ENCODE measurements at regions not wholly inside any gene's neighbourhood (a gene's known extent, or its start where the extent isn't known, plus 50 kb on each side); places are given as distances from the start of the nearest gene placed in this dataset.
A peak's percentile ranks its signal among the peaks of the same experiment; 100 is the strongest.

DNA sequence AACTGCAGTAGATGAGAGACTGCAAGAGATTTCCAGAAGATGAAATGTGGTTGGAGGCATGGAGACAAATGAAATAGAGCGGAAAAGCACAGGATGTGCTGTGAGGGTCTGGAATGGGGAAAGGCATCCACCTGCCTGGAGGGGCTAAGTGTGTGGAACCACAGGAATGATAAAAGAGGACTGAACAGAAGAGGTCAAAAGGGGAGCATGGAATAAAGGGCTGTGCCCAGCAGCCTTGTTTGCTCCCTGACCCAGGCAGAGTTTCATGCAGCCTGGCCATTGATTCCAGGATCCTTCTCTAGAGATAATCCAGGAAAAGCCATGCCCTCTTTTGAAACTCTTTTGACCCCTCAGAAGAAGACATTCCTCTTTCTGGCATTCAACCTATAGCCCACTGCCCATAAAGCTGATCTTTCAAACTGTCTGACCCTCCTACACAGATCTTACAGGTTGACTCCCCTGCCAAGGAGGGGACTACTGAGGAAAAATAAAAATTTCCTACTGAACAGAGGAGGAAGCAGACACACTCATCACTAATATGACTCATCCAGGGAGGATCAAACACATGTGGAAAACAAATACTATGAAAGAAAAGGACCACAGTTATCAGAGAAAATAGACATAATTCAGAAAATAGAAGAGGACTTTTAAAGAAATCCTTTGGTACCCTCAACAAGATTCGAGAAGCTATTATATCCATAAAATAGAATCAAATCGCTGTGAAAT is 273.5 kb upstream of the PCSK5 start:
- H2AFZ ChIP-seq (ENCODE audit: low read length): no peak overlapping the region
- no peaks in the 10 kb centered on the region for H4K20me1 ChIP-seq (ENCODE audit: insufficient read depth, low read length, poor library complexity, severe bottlenecking)
- H3K9me3 ChIP-seq (ENCODE audit: insufficient read depth, low read depth, low read length): no peaks in the 10 kb centered on the region; the same call in 1 of the 2 replicates
- TF ChIP-seq, protein P1, sequence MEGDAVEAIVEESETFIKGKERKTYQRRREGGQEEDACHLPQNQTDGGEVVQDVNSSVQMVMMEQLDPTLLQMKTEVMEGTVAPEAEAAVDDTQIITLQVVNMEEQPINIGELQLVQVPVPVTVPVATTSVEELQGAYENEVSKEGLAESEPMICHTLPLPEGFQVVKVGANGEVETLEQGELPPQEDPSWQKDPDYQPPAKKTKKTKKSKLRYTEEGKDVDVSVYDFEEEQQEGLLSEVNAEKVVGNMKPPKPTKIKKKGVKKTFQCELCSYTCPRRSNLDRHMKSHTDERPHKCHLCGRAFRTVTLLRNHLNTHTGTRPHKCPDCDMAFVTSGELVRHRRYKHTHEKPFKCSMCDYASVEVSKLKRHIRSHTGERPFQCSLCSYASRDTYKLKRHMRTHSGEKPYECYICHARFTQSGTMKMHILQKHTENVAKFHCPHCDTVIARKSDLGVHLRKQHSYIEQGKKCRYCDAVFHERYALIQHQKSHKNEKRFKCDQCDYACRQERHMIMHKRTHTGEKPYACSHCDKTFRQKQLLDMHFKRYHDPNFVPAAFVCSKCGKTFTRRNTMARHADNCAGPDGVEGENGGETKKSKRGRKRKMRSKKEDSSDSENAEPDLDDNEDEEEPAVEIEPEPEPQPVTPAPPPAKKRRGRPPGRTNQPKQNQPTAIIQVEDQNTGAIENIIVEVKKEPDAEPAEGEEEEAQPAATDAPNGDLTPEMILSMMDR (conservative IDR thresholded peaks at IDR 0.05; ENCODE audit: low read length): no peak
- TF ChIP-seq EZH2phosphoT487 (IDR thresholded peaks at IDR 0.05; ENCODE audit: borderline replicate concordance): no peak
- H3K27me3 ChIP-seq (ENCODE audit: insufficient read depth, low read length, poor library complexity, severe bottlenecking): no peaks in the 10 kb centered on the region
- H3K9ac ChIP-seq (ENCODE audit: low read depth, low read length, poor library complexity, severe bottlenecking): no peak overlapping the region
- H3K4me2 ChIP-seq (ENCODE audit: low read depth, low read length, poor library complexity, severe bottlenecking): no peak overlapping the region
- no peaks in the 10 kb centered on the region for H3K9me2 ChIP-seq (replicated peaks; ENCODE audit: low read depth, low read length)
- H3K79me2 ChIP-seq (ENCODE audit: insufficient read depth, low read length): no peaks in the 10 kb centered on the region
- no peaks in the 10 kb centered on the region for H3K36me3 ChIP-seq (ENCODE audit: insufficient read depth, low read length)
- H3K4me3 ChIP-seq (ENCODE audit: low read length, poor library complexity, severe bottlenecking): no peak overlapping the region
- H3K4me1 ChIP-seq (ENCODE audit: insufficient read depth, low read length, poor library complexity, severe bottlenecking): peaks cover 15% of the 10 kb centered on the region
- no peaks in the 10 kb centered on the region for H3F3A ChIP-seq (ENCODE audit: low read depth)

DNA sequence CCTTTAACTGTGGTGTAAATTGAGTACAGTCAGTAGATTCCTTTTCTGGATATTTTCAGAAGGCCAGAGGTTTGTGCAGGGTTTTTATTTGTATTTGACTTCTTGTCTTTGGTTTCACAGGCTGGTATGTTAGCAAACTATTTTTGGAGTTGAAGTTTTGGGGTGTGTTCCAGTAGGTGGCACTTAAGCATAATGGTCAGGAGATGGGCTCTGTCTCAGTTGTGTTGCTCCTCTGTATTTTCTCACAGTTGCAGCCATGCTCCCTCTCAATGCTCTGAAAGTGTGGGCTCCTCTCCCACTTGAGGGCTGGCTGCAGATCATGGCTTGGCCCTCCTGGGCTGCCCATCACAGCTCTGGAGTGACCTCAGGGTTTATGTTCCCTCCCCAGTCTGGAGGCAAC is 267.0 kb upstream of the PCSK5 start:
- H3K4me2 ChIP-seq (ENCODE audit: low read depth, low read length, poor library complexity, severe bottlenecking): no peak overlapping the region
- H3K36me3 ChIP-seq (ENCODE audit: insufficient read depth, low read length): no peaks in the 10 kb centered on the region
- no peaks in the 10 kb centered on the region for H3F3A ChIP-seq (ENCODE audit: low read depth)
- no peaks in the 10 kb centered on the region for H3K9me2 ChIP-seq (replicated peaks; ENCODE audit: low read depth, low read length)
- no peaks in the 10 kb centered on the region; the same call in 1 of the 2 replicates for H3K9me3 ChIP-seq (ENCODE audit: insufficient read depth, low read depth, low read length)
- H3K9ac ChIP-seq (ENCODE audit: low read depth, low read length, poor library complexity, severe bottlenecking): no peak overlapping the region
- no peaks in the 10 kb centered on the region for H3K79me2 ChIP-seq (ENCODE audit: insufficient read depth, low read length)
- H4K20me1 ChIP-seq (ENCODE audit: insufficient read depth, low read length, poor library complexity, severe bottlenecking): no peaks in the 10 kb centered on the region
- no peaks in the 10 kb centered on the region for H3K27me3 ChIP-seq (ENCODE audit: insufficient read depth, low read length, poor library complexity, severe bottlenecking)
- H3K4me3 ChIP-seq (ENCODE audit: low read length, poor library complexity, severe bottlenecking): no peak overlapping the region
- TF ChIP-seq, protein P1 (conservative IDR thresholded peaks at IDR 0.05; ENCODE audit: low read length): 0 out of 2 replicates have a peak, but pooled peaks have one; percentile 26
- no peak for TF ChIP-seq EZH2phosphoT487 (IDR thresholded peaks at IDR 0.05; ENCODE audit: borderline replicate concordance)
- no peak overlapping the region for H2AFZ ChIP-seq (ENCODE audit: low read length)
- H3K4me1 ChIP-seq (ENCODE audit: insufficient read depth, low read length, poor library complexity, severe bottlenecking): no peaks in the 10 kb centered on the region

DNA sequence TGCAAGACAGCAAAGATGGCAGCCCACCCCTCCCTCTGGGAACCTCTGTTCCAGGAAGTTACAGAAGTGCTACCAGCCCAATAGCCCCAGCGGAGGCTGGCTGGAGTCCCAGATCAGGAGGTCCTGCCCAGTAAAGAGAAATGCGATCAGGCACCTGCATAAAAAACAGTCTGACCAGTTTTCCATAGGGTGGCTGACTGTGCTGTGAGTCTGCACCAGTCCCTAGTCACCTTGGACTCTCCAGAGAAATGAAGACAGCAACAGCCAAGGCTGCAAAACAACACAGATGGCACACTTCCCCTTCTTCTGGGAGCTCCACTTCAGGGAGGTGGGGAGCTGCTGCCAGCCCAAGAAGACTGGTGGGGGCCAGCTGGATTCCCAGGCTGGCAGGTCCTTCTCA is 265.5 kb upstream of the PCSK5 start:
- Histone ChIP-seq H3K4me2 (ENCODE audit: low read depth, low read length, poor library complexity, severe bottlenecking) (no peak overlapping the region), H3K4me3 (ENCODE audit: low read length, poor library complexity, severe bottlenecking) (no peak overlapping the region), H3K9ac (ENCODE audit: low read depth, low read length, poor library complexity, severe bottlenecking) (no peak overlapping the region), H3K27me3 (ENCODE audit: insufficient read depth, low read length, poor library complexity, severe bottlenecking) (no peaks in the 10 kb centered on the region), H3K9me3 (ENCODE audit: insufficient read depth, low read depth, low read length) (no peaks in the 10 kb centered on the region; the same call in 1 of the 2 replicates), H2AFZ (ENCODE audit: low read length) (no peak overlapping the region), H3F3A (ENCODE audit: low read depth) (no peaks in the 10 kb centered on the region), H4K20me1 (ENCODE audit: insufficient read depth, low read length, poor library complexity, severe bottlenecking) (no peaks in the 10 kb centered on the region), H3K4me1 (ENCODE audit: insufficient read depth, low read length, poor library complexity, severe bottlenecking) (no peaks in the 10 kb centered on the region), H3K9me2 (replicated peaks; ENCODE audit: low read depth, low read length) (no peaks in the 10 kb centered on the region), H3K79me2 (ENCODE audit: insufficient read depth, low read length) (no peaks in the 10 kb centered on the region), H3K36me3 (ENCODE audit: insufficient read depth, low read length) (no peaks in the 10 kb centered on the region)
- no peak for TF ChIP-seq EZH2phosphoT487 (IDR thresholded peaks at IDR 0.05; ENCODE audit: borderline replicate concordance)
- TF ChIP-seq, protein P1 (conservative IDR thresholded peaks at IDR 0.05; ENCODE audit: low read length): no peak

All from Loucy (cell line).